Endothelial cell of umbilical vein (primary cell): ENCODE measurements at regions not wholly inside any gene's neighbourhood (a gene's known extent, or its start where the extent isn't known, plus 50 kb on each side); places are given as distances from the start of the nearest gene placed in this dataset.

Experiments
- EZH2 ChIP-seq: IDR thresholded peaks from 2 replicates; pipeline ENCODE4 v1.6.1; 2012; ENCODE audit warnings: borderline replicate concordance, low read depth, mild to moderate bottlenecking, moderate library complexity, low read length, inconsistent platforms; ENCODE audit not compliant: severe bottlenecking
- FOS ChIP-seq: IDR thresholded peaks from 2 replicates; pipeline ENCODE4 v1.6.1; 2011; ENCODE audit warnings: mild to moderate bottlenecking, low read length, moderate library complexity, borderline replicate concordance; ENCODE audit not compliant: insufficient read depth
- MAX ChIP-seq: IDR thresholded peaks from 2 replicates; pipeline ENCODE4 v1.6.1; 2011; ENCODE audit not compliant: insufficient read depth, insufficient read length
- MYC ChIP-seq: IDR thresholded peaks from one replicate; pipeline ENCODE4 v1.6.1; 2011; ENCODE audit warnings: mild to moderate bottlenecking, low read depth, low read length
- POLR2A ChIP-seq: IDR thresholded peaks from 2 replicates; pipeline ENCODE4 v1.6.1; 2012; ENCODE audit warnings: low read depth, mild to moderate bottlenecking, control low read depth, low read length
- POLR2AphosphoS5 ChIP-seq: IDR thresholded peaks from 2 replicates; pipeline ENCODE4 v1.6.1; 2012; ENCODE audit warnings: low read depth, mild to moderate bottlenecking, control low read depth, low read length, moderate library complexity; ENCODE audit not compliant: insufficient read depth
- TF ChIP-seq, protein P1 (sequence below), 2 donors: IDR thresholded peaks; 1 replicate in 1 of 2; 2 replicates in 1 of 2; pipeline ENCODE4 v1.5.1; 2011; ENCODE audit warnings: low read length in 2 of 2, mild to moderate bottlenecking in 2 of 2, moderate library complexity in 2 of 2, control low read depth in 1 of 2, inconsistent platforms in 1 of 2, low read depth in 1 of 2; ENCODE audit not compliant: insufficient read depth in 1 of 2; ENCODE audit errors: extremely low read depth in 1 of 2

GRCh38 chr2:54050445-54050844, 65.0 kb upstream of the ACYP2 start:
- TF ChIP-seq MAX: no peak
- TF ChIP-seq, protein P1, sequence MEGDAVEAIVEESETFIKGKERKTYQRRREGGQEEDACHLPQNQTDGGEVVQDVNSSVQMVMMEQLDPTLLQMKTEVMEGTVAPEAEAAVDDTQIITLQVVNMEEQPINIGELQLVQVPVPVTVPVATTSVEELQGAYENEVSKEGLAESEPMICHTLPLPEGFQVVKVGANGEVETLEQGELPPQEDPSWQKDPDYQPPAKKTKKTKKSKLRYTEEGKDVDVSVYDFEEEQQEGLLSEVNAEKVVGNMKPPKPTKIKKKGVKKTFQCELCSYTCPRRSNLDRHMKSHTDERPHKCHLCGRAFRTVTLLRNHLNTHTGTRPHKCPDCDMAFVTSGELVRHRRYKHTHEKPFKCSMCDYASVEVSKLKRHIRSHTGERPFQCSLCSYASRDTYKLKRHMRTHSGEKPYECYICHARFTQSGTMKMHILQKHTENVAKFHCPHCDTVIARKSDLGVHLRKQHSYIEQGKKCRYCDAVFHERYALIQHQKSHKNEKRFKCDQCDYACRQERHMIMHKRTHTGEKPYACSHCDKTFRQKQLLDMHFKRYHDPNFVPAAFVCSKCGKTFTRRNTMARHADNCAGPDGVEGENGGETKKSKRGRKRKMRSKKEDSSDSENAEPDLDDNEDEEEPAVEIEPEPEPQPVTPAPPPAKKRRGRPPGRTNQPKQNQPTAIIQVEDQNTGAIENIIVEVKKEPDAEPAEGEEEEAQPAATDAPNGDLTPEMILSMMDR (IDR thresholded peaks at IDR 0.05; ENCODE audit: extremely low read depth in 1 of 2, insufficient read depth in 1 of 2, low read depth in 1 of 2, low read length in 2 of 2): no peak
- no peak for TF ChIP-seq POLR2A
- no peak for TF ChIP-seq FOS
- no peak for TF ChIP-seq POLR2AphosphoS5
- TF ChIP-seq EZH2: no peak
- no peak for TF ChIP-seq MYC
